Activated CD4-positive, alpha-beta T cell treated with anti-CD3 and anti-CD28 coated beads, Interleukin-2, Interleukin-6, amounts not matched to agents 100 ng/mL and 50 ng/mL, durations not matched to agents 16 hours and 8 hours (primary cell): ENCODE measurements at regions not wholly inside any gene's neighbourhood (a gene's known extent, or its start where the extent isn't known, plus 50 kb on each side); places are given as distances from the start of the nearest gene placed in this dataset.

Experiments used
- DNase-seq: peaks from one replicate; pipeline ENCODE4 v3.0.0-alpha.2; 2020

GRCh38 chr13:80451641-80452040 is 110.7 kb upstream of the SPRY2 start:
- DNase-seq, result no peak

DNA sequence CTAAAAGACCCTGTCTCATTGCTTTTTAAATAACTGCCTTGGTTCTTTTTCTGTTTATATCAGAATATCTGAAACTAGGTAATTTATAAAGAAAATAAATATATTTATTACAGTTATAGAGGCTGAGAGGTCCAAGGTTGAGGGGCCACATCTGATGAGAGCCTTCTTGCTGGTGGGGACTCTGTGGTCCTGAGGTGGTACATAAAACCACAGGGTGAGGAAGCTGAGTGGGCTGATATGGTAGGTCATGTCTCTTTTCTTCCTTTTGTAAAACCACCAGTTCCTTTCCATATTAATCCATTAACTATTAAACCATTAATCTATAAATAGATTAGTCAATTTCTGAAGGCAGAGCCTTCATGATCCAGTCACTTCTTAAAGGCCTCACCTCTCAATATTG is 109.5 kb upstream of the SPRY2 start:
- DNase-seq, result no peak

GRCh38 chr13:80448725-80449124 is 107.8 kb upstream of the SPRY2 start:
- no peak for DNase-seq

DNA sequence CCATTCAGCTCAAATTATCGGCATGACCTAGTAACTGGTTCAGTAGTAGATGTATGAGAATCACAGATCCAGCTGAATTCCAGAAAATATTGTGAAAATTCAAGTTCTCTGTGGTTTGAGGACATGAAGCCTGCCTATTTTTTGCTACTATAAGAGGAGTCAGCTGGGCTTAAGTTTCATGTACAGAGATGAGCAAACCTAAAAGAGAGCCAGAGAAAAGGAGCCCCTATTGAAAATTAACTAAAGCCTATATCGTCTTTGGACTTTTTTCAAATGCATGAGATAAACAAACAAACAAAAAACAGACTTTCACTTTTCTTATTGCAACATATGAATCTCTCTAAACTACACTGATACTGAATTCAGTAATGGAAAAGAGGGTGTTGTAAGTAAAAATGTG is 106.8 kb upstream of the SPRY2 start:
- no peak for DNase-seq

GRCh38 chr13:80444240-80445015 is 103.5 kb upstream of the SPRY2 start:
- no peak for DNase-seq

GRCh38 chr13:80442609-80443008 is 101.7 kb upstream of the SPRY2 start:
- DNase-seq, result no peak

- no peak for DNase-seq
Measured at GRCh38 chr13:80441968-80442367, 101.0 kb upstream of the SPRY2 start.

DNA sequence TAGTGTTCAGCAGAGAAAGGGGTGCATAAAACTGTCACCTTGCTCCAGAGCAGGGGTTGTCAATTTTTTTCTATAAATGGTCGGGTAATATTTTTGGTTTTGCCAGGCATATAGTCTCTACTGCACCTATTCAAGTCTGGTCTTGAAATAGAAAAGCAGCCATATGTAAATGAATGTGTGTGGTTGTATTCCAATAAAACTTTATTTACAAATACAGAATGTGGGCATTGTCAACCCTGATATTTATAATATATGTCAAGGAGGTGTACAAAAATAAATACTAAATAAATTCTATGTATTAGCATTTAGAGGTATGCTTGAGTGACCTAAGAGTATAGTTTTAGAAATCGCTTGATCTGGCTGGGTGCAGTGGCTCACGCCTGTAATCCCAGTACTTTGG is 97.6 kb upstream of the SPRY2 start:
- no peak for DNase-seq

- DNase-seq, result no peak
Measured at GRCh38 chr13:80437231-80437630, 96.3 kb upstream of the SPRY2 start.

DNA sequence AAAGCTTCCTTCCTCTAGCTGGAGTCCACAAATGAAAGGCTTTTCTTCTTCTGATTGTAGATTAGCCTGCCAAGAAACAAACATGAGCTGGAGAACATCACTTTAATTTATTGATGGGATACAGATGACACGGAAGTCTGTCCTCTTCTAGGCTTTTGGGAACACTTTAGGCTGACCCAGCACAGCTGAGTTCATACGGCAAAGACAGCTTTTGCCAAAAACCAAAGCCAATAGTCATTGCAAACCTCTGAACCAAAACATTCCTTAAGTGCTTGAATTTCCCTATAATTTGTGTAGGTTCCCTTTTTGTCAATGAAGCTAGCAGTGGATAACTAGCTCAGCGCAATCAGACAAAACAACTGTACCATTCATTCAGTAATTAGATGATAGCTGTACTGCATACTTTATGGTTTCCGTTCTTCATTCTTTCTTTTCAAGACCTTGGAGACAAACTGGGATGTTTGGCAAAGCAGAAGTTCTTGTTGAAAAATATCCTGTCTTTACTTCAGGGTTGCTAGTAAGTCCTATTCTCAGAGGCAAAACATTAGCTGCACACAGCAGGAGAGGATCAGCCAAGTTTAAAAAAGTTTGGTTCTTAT is 95.7 kb upstream of the SPRY2 start:
- DNase-seq, result no peak

GRCh38 chr13:80430561-80430960 is 89.6 kb upstream of the SPRY2 start:
- no peak for DNase-seq

DNA sequence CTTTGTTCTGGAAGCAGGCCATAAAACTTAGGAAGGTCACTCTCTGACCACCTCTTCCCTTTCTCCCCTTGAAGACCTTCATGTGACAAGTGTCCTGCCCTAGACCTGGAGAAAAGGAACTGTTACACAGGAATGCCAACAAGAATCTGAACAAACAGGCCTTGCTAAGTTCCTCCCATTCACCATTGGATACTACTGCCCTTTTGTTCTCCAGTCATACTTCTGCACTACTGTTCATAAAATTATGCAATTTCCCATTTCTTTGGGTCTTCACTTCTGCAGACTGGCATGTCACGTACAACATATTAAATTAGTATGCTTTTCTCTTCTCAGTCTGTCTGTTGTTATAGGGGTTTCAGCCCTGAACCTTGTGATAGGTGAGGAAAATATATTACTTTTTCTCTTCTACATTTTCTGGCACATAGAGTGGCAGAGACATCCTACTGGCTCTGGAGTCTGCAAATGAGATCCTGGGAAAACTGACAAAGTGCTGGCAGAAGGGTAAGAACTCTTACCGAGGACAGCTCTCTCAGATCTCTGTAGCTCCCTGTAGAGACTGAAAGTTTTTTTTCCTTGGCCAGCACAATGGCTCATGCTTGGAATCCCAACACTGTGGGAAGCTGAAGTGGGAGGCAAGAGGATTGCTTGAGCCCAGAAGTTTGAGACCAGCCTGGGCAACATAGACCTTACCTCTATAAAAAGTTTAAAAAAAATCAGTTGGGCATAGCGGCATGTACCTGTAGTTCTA is 87.6 kb upstream of the SPRY2 start:
- no peak for DNase-seq

DNA sequence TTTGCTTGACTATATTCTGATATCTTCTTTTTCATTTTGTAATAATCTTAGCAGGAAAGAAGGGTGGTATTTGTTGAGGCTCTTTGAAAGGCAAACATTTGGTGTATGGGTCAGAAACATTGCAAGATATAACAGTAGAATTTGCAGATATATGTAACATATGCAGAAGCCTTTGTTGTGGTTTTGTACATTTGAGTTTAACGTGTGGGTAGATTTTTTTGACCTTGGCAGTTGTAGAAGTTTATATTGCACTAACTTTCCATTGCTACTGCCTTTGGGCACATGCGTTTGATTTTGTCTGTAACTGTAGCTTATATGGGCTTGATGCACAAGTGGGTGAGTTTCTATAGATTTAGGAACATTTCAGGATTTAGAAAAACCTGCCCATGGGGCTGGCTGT is 78.5 kb upstream of the SPRY2 start:
- DNase-seq, result no peak

GRCh38 chr13:80413611-80414010 is 72.7 kb upstream of the SPRY2 start:
- DNase-seq, result no peak

DNA sequence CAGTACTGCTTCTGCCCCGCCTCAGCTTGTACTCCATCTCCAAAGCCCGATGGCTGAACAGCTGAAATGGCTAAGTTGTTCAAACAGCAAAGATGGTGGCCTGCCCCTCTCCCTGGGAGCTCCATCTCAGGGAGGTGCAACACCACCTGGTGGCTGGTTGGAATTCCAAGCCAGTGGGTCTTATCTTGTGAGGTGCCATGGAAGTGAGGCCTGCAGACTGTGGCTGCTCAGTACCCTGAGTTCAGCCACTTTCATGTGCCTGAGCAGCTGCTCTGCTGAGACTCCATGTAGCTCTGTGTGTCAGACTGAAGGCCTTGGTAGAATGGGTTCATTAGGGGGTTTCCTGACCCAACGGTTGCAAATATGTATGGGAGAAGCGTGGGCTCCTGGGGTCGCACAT is 67.3 kb upstream of the SPRY2 start:
- DNase-seq, result no peak

DNA sequence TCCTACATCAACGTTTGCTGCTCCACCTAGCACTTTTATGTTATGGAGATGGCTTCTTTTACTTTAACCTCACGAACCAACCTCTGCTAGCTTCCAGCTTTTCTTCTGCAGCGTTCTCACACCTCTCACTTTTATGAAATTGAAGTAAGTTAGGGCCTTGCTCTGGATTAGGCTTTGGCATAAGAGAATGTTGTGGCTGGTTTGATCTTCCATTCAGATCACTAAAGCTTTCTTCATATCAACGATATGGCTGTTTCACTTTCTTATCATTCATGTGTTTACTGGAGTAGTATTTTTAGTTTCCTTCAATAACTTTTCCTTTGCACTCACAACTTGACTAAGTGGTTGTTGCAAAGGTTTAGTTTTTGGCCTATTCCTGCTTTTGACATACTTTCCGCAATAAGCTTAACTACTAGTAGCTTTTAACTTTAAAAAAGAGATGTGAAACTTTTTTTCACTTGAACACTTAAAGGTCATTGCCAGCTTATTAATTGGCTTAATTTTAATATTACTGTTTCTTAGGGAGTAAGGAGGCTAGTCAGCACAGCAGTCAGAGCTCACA is 60.0 kb upstream of the SPRY2 start:
- no peak for DNase-seq

- no peak for DNase-seq
Measured at GRCh38 chr13:80400164-80400864, 59.4 kb upstream of the SPRY2 start.

- peak; percentile 44 for DNase-seq
Measured at GRCh38 chr13:80399340-80400163, 58.6 kb upstream of the SPRY2 start.
